IPS-15b (cell line): ENCODE measurements at regions not wholly inside any gene's neighbourhood (a gene's known extent, or its start where the extent isn't known, plus 50 kb on each side); places are given as distances from the start of the nearest gene placed in this dataset.

Experiments
- H3K27me3 ChIP-seq: one replicate; pipeline ENCODE4 v1.6.1; 2013; ENCODE audit warnings: low read length; ENCODE audit not compliant: control insufficient read depth, insufficient read depth
- H3K36me3 ChIP-seq: one replicate; pipeline ENCODE4 v1.6.1; 2013; ENCODE audit warnings: low read length; ENCODE audit not compliant: control insufficient read depth, insufficient read depth
- H3K4me1 ChIP-seq: one replicate; pipeline ENCODE4 v1.6.1; 2013; ENCODE audit warnings: mild to moderate bottlenecking, low read length; ENCODE audit not compliant: control insufficient read depth, insufficient read depth
- H3K4me3 ChIP-seq: one replicate; pipeline ENCODE4 v1.5.1; 2013; ENCODE audit warnings: low read depth, low read length
- H3K9ac ChIP-seq: one replicate; pipeline ENCODE4 v1.6.1; 2013; ENCODE audit warnings: low read depth, mild to moderate bottlenecking, low read length
- H3K9me3 ChIP-seq: one replicate; pipeline ENCODE4 v1.6.1; 2013; ENCODE audit warnings: mild to moderate bottlenecking, low read length; ENCODE audit not compliant: control insufficient read depth, insufficient read depth

- Histone ChIP-seq H3K9ac (no peak overlapping the region), H3K4me3 (no peak overlapping the region), H3K36me3 (no peaks in the 10 kb centered on the region), H3K4me1 (peaks cover 3% of the 10 kb centered on the region), H3K9me3 (no peaks in the 10 kb centered on the region), H3K27me3 (no peaks in the 10 kb centered on the region)
Observed at GRCh38 chr3:81938681-81939080, 177.2 kb upstream of the GBE1 start.

- Histone ChIP-seq H3K27me3 (no peaks in the 10 kb centered on the region), H3K9ac (no peak overlapping the region), H3K36me3 (no peaks in the 10 kb centered on the region), H3K9me3 (no peaks in the 10 kb centered on the region), H3K4me1 (peaks cover 3% of the 10 kb centered on the region), H3K4me3 (no peak overlapping the region)
Observed at GRCh38 chr3:81936817-81937216, 175.4 kb upstream of the GBE1 start.

GRCh38 chr3:81932681-81933080, 171.2 kb upstream of the GBE1 start:
- no peaks in the 10 kb centered on the region for H3K9me3 ChIP-seq
- H3K9ac ChIP-seq = no peak overlapping the region
- H3K27me3 ChIP-seq = no peaks in the 10 kb centered on the region
- H3K4me1 ChIP-seq = peaks cover 3% of the 10 kb centered on the region
- no peaks in the 10 kb centered on the region for H3K36me3 ChIP-seq
- no peak overlapping the region for H3K4me3 ChIP-seq

- H3K9me3 ChIP-seq = no peaks in the 10 kb centered on the region
- no peak overlapping the region for H3K9ac ChIP-seq
- no peaks in the 10 kb centered on the region for H3K27me3 ChIP-seq
- H3K4me1 ChIP-seq = no peaks in the 10 kb centered on the region
- H3K36me3 ChIP-seq = no peaks in the 10 kb centered on the region
- H3K4me3 ChIP-seq = no peak overlapping the region
Observed at GRCh38 chr3:81931265-81932251, 170.1 kb upstream of the GBE1 start.

- no peaks in the 10 kb centered on the region for H3K4me1 ChIP-seq
- H3K27me3 ChIP-seq = no peaks in the 10 kb centered on the region
- H3K4me3 ChIP-seq = no peak overlapping the region
- no peaks in the 10 kb centered on the region for H3K9me3 ChIP-seq
- no peaks in the 10 kb centered on the region for H3K36me3 ChIP-seq
- H3K9ac ChIP-seq = no peak overlapping the region
Observed at GRCh38 chr3:81929697-81930096, 168.3 kb upstream of the GBE1 start.

GRCh38 chr3:81927811-81928210, 166.4 kb upstream of the GBE1 start:
- no peak overlapping the region for H3K4me3 ChIP-seq
- H3K36me3 ChIP-seq = no peaks in the 10 kb centered on the region
- H3K4me1 ChIP-seq = no peaks in the 10 kb centered on the region
- H3K27me3 ChIP-seq = no peaks in the 10 kb centered on the region
- H3K9ac ChIP-seq = no peak overlapping the region
- no peaks in the 10 kb centered on the region for H3K9me3 ChIP-seq

- Histone ChIP-seq H3K4me3 (no peak overlapping the region), H3K4me1 (no peaks in the 10 kb centered on the region)
Observed at GRCh38 chr3:81925385-81925784, 163.9 kb upstream of the GBE1 start.

GRCh38 chr3:81923038-81923437, 161.6 kb upstream of the GBE1 start:
- H3K4me1 ChIP-seq = no peaks in the 10 kb centered on the region

More at GRCh38 chr3:81925385-81925784, 163.9 kb upstream of the GBE1 start:
- Histone ChIP-seq H3K9ac (no peak overlapping the region), H3K9me3 (no peaks in the 10 kb centered on the region), H3K36me3 (no peaks in the 10 kb centered on the region), H3K27me3 (no peaks in the 10 kb centered on the region)

GRCh38 chr3:81922404-81922803, 161.0 kb upstream of the GBE1 start:
- Histone ChIP-seq H3K4me3 (no peak overlapping the region), H3K4me1 (no peaks in the 10 kb centered on the region), H3K36me3 (no peaks in the 10 kb centered on the region), H3K9ac (no peak overlapping the region), H3K9me3 (no peaks in the 10 kb centered on the region), H3K27me3 (no peaks in the 10 kb centered on the region)

More at GRCh38 chr3:81923038-81923437, 161.6 kb upstream of the GBE1 start:
- H3K36me3 ChIP-seq = no peaks in the 10 kb centered on the region
- no peak overlapping the region for H3K9ac ChIP-seq
- no peaks in the 10 kb centered on the region for H3K9me3 ChIP-seq
- no peaks in the 10 kb centered on the region for H3K27me3 ChIP-seq
- no peak overlapping the region for H3K4me3 ChIP-seq

GRCh38 chr3:81920816-81921215, 159.4 kb upstream of the GBE1 start:
- Histone ChIP-seq H3K9me3 (no peaks in the 10 kb centered on the region), H3K4me3 (no peak overlapping the region), H3K27me3 (no peaks in the 10 kb centered on the region)

GRCh38 chr3:81916890-81917289, 155.4 kb upstream of the GBE1 start:
- Histone ChIP-seq H3K4me1 (no peaks in the 10 kb centered on the region), H3K36me3 (no peaks in the 10 kb centered on the region)

More at GRCh38 chr3:81920816-81921215, 159.4 kb upstream of the GBE1 start:
- Histone ChIP-seq H3K4me1 (no peaks in the 10 kb centered on the region), H3K36me3 (no peaks in the 10 kb centered on the region), H3K9ac (no peak overlapping the region)

More at GRCh38 chr3:81916890-81917289, 155.4 kb upstream of the GBE1 start:
- Histone ChIP-seq H3K9ac (no peak overlapping the region), H3K27me3 (no peaks in the 10 kb centered on the region), H3K9me3 (no peaks in the 10 kb centered on the region), H3K4me3 (no peak overlapping the region)
